ENCODE measurements at regions not wholly inside any gene's neighbourhood (a gene's known extent, or its start where the extent isn't known, plus 50 kb on each side); places are given as distances from the start of the nearest gene placed in this dataset.

GRCh38 chr6:151170622-151171246 is 69.0 kb upstream of the AKAP12 start:
- DNase-seq: no peak
- Histone ChIP-seq H3K4me3 (ENCODE audit: low read depth, low read length) (no peak overlapping the region), H3K27me3 (ENCODE audit: insufficient read depth, low read depth, severe bottlenecking) (no peaks in the 10 kb centered on the region), H3K9me3 (ENCODE audit: severe bottlenecking) (no peaks in the 10 kb centered on the region), H3K27ac (no peak overlapping the region), H3K36me3 (no peaks in the 10 kb centered on the region)
- TF ChIP-seq CTCF (IDR thresholded peaks at IDR 0.05; ENCODE audit: low read depth, low read length): no peak

- no peaks in the 10 kb centered on the region for H3K9me3 ChIP-seq (ENCODE audit: severe bottlenecking)
- no peak overlapping the region for H3K27ac ChIP-seq
- DNase-seq: no peak
- H3K27me3 ChIP-seq (ENCODE audit: insufficient read depth, low read depth, severe bottlenecking): no peaks in the 10 kb centered on the region
- no peak overlapping the region for H3K4me3 ChIP-seq (ENCODE audit: low read depth, low read length)
- H3K36me3 ChIP-seq: no peaks in the 10 kb centered on the region
- TF ChIP-seq CTCF (IDR thresholded peaks at IDR 0.05; ENCODE audit: low read depth, low read length): no peak
Observed at GRCh38 chr6:151172751-151173150, 67.0 kb upstream of the AKAP12 start.

GRCh38 chr6:151175662-151176445 is 63.9 kb upstream of the AKAP12 start:
- no peak for DNase-seq
- TF ChIP-seq CTCF (IDR thresholded peaks at IDR 0.05; ENCODE audit: low read depth, low read length): no peak
- H3K36me3 ChIP-seq: no peaks in the 10 kb centered on the region
- H3K27ac ChIP-seq: no peak overlapping the region
- no peaks in the 10 kb centered on the region for H3K9me3 ChIP-seq (ENCODE audit: severe bottlenecking)
- H3K27me3 ChIP-seq (ENCODE audit: insufficient read depth, low read depth, severe bottlenecking): no peaks in the 10 kb centered on the region
- no peak overlapping the region for H3K4me3 ChIP-seq (ENCODE audit: low read depth, low read length)

GRCh38 chr6:151176911-151177770 is 62.6 kb upstream of the AKAP12 start:
- Histone ChIP-seq H3K27ac (no peak overlapping the region), H3K9me3 (ENCODE audit: severe bottlenecking) (no peaks in the 10 kb centered on the region), H3K4me3 (ENCODE audit: low read depth, low read length) (no peak overlapping the region), H3K36me3 (no peaks in the 10 kb centered on the region), H3K27me3 (ENCODE audit: insufficient read depth, low read depth, severe bottlenecking) (no peaks in the 10 kb centered on the region)
- DNase-seq: no peak
- no peak for TF ChIP-seq CTCF (IDR thresholded peaks at IDR 0.05; ENCODE audit: low read depth, low read length)

GRCh38 chr6:151178373-151178772 is 61.4 kb upstream of the AKAP12 start:
- no peak for TF ChIP-seq CTCF (IDR thresholded peaks at IDR 0.05; ENCODE audit: low read depth, low read length)
- no peaks in the 10 kb centered on the region for H3K9me3 ChIP-seq (ENCODE audit: severe bottlenecking)
- H3K4me3 ChIP-seq (ENCODE audit: low read depth, low read length): no peak overlapping the region
- no peaks in the 10 kb centered on the region for H3K27me3 ChIP-seq (ENCODE audit: insufficient read depth, low read depth, severe bottlenecking)
- no peaks in the 10 kb centered on the region for H3K36me3 ChIP-seq
- no peak overlapping the region for H3K27ac ChIP-seq
- no peak for DNase-seq

All from WERI-Rb-1 (cell line).